ENCODE measurements at regions not wholly inside any gene's neighbourhood (a gene's known extent, or its start where the extent isn't known, plus 50 kb on each side); places are given as distances from the start of the nearest gene placed in this dataset.

- FAIRE-seq (no peak), DNase-seq (ENCODE audit: insufficient read length, low spot score) (no peak)
These were observed 157.9 kb upstream of the LMO3 start for GRCh38 chr12:16763901-16764300.

- no peak for FAIRE-seq
- no peak for DNase-seq (ENCODE audit: insufficient read length, low spot score)
These were observed 151.0 kb upstream of the LMO3 start for GRCh38 chr12:16756833-16757555.

- no peak for FAIRE-seq
- DNase-seq (ENCODE audit: insufficient read length, low spot score), result no peak
These were observed 124.8 kb upstream of the LMO3 start for GRCh38 chr12:16730772-16731171.

GRCh38 chr12:16726879-16727278, 120.9 kb upstream of the LMO3 start:
- DNase-seq (ENCODE audit: insufficient read length, low spot score), result no peak
- FAIRE-seq, result no peak

- FAIRE-seq (no peak), DNase-seq (ENCODE audit: insufficient read length, low spot score) (no peak)
These were observed 113.9 kb upstream of the LMO3 start for GRCh38 chr12:16719713-16720416.

- no peak for FAIRE-seq
- no peak for DNase-seq (ENCODE audit: insufficient read length, low spot score)
These were observed 111.0 kb upstream of the LMO3 start for GRCh38 chr12:16716928-16717327.

- DNase-seq (ENCODE audit: insufficient read length, low spot score), result no peak
- FAIRE-seq, result no peak
These were observed 86.1 kb upstream of the LMO3 start for GRCh38 chr12:16692099-16692498.

- no peak for FAIRE-seq
- no peak for DNase-seq (ENCODE audit: insufficient read length, low spot score)
These were observed 85.7 kb upstream of the LMO3 start for GRCh38 chr12:16691624-16692023.

GRCh38 chr12:16688200-16688599, 82.2 kb upstream of the LMO3 start:
- FAIRE-seq, result no peak
- DNase-seq (ENCODE audit: insufficient read length, low spot score), result no peak

GRCh38 chr12:16685107-16685506, 79.1 kb upstream of the LMO3 start:
- FAIRE-seq, result no peak

GRCh38 chr12:16681196-16681595, 75.2 kb upstream of the LMO3 start:
- no peak for DNase-seq (ENCODE audit: insufficient read length, low spot score)
- no peak for FAIRE-seq

More at GRCh38 chr12:16685107-16685506, 79.1 kb upstream of the LMO3 start:
- no peak for DNase-seq (ENCODE audit: insufficient read length, low spot score)

- no peak for FAIRE-seq
- no peak for DNase-seq (ENCODE audit: insufficient read length, low spot score)
These were observed 69.5 kb upstream of the LMO3 start for GRCh38 chr12:16675438-16675837.

GRCh38 chr12:16674885-16675284, 68.9 kb upstream of the LMO3 start:
- DNase-seq (ENCODE audit: insufficient read length, low spot score) (no peak), FAIRE-seq (no peak)

GRCh38 chr12:16670456-16671050, 64.6 kb upstream of the LMO3 start:
- DNase-seq (ENCODE audit: insufficient read length, low spot score) (no peak), FAIRE-seq (no peak)

- DNase-seq (ENCODE audit: insufficient read length, low spot score) (no peak), FAIRE-seq (no peak)
These were observed 63.8 kb upstream of the LMO3 start for GRCh38 chr12:16669756-16670155.

- FAIRE-seq (no peak), DNase-seq (ENCODE audit: insufficient read length, low spot score) (no peak)
These were observed 62.2 kb upstream of the LMO3 start for GRCh38 chr12:16668198-16668597.

GRCh38 chr12:16658699-16659098, 52.7 kb upstream of the LMO3 start:
- FAIRE-seq, result no peak

More at GRCh38 chr12:16658699-16659098, 52.7 kb upstream of the LMO3 start:
- no peak for DNase-seq (ENCODE audit: insufficient read length, low spot score)

Measured in HTR-8/SVneo (cell line).